Activated CD4-positive, CD25-positive, alpha-beta regulatory T cell treated with anti-CD3 and anti-CD28 coated beads, Interleukin-2, amount 50 U/mL, for 24 hours (primary cell): ENCODE measurements at regions not wholly inside any gene's neighbourhood (a gene's known extent, or its start where the extent isn't known, plus 50 kb on each side); places are given as distances from the start of the nearest gene placed in this dataset.
"Not testable (repeated sequence)": the region's sequence is repeated elsewhere in the genome, so short reads cannot be mapped to it uniquely, and the experiment has no call there.

Experiments
- ATAC-seq, 2 donors: fragments of 150-1000 bp; cut with Tn5 transposase; one replicate each; pipeline ENCODE4 v1.10.0; 2021; ENCODE audit warnings: mild to moderate bottlenecking in 1 of 2, moderate library complexity in 1 of 2

- no peak for ATAC-seq
These were observed 345.5 kb upstream of the FSIP2 start for GRCh38 chr2:185393091-185393490.

- ATAC-seq: no peak
These were observed 336.1 kb upstream of the FSIP2 start for GRCh38 chr2:185402474-185402873.

GRCh38 chr2:185404578-185404977 lies 334.0 kb upstream of the FSIP2 start:
- ATAC-seq: no peak

GRCh38 chr2:185417111-185417510 lies 321.5 kb upstream of the FSIP2 start:
- ATAC-seq: no peak

GRCh38 chr2:185417688-185418087 lies 320.9 kb upstream of the FSIP2 start:
- no peak for ATAC-seq

GRCh38 chr2:185424958-185425629 lies 313.5 kb upstream of the FSIP2 start:
- ATAC-seq: not testable (repeated sequence)

GRCh38 chr2:185428000-185428399 lies 310.6 kb upstream of the FSIP2 start:
- no peak for ATAC-seq

GRCh38 chr2:185433824-185434223 lies 304.8 kb upstream of the FSIP2 start:
- no peak for ATAC-seq

GRCh38 chr2:185436787-185437372 lies 301.7 kb upstream of the FSIP2 start:
- ATAC-seq: no peak

- ATAC-seq: no peak
These were observed 297.1 kb upstream of the FSIP2 start for GRCh38 chr2:185441486-185442005.

- ATAC-seq: no peak
These were observed 282.1 kb upstream of the FSIP2 start for GRCh38 chr2:185456517-185456916.

- no peak for ATAC-seq
These were observed 275.1 kb upstream of the FSIP2 start for GRCh38 chr2:185463481-185463880.

GRCh38 chr2:185466915-185467314 lies 271.7 kb upstream of the FSIP2 start:
- ATAC-seq: no peak

- ATAC-seq: no peak
These were observed 267.2 kb upstream of the FSIP2 start for GRCh38 chr2:185471441-185471840.

- no peak for ATAC-seq
These were observed 266.0 kb upstream of the FSIP2 start for GRCh38 chr2:185472574-185472973.

- no peak for ATAC-seq
These were observed 264.8 kb upstream of the FSIP2 start for GRCh38 chr2:185473838-185474237.

- no peak for ATAC-seq
These were observed 262.7 kb upstream of the FSIP2 start for GRCh38 chr2:185475914-185476313.

- ATAC-seq: no peak
These were observed 261.2 kb upstream of the FSIP2 start for GRCh38 chr2:185477452-185477851.

- ATAC-seq: no peak
These were observed 254.0 kb upstream of the FSIP2 start for GRCh38 chr2:185484602-185485001.

- ATAC-seq: no peak
These were observed 236.3 kb upstream of the FSIP2 start for GRCh38 chr2:185502351-185502750.

GRCh38 chr2:185507719-185508118 lies 230.9 kb upstream of the FSIP2 start:
- no peak for ATAC-seq

GRCh38 chr2:185510060-185510459 lies 228.5 kb upstream of the FSIP2 start:
- ATAC-seq: no peak

- ATAC-seq: no peak
These were observed 226.7 kb upstream of the FSIP2 start for GRCh38 chr2:185511925-185512324.

- no peak for ATAC-seq
These were observed 216.1 kb upstream of the FSIP2 start for GRCh38 chr2:185522472-185522871.

- not testable (repeated sequence) for ATAC-seq
These were observed 214.4 kb upstream of the FSIP2 start for GRCh38 chr2:185524242-185524641.
